Kidney capillary endothelial cell (primary cell): ENCODE measurements at regions not wholly inside any gene's neighbourhood (a gene's known extent, or its start where the extent isn't known, plus 50 kb on each side); places are given as distances from the start of the nearest gene placed in this dataset.
"Not testable (repeated sequence)": the region's sequence is repeated elsewhere in the genome, so short reads cannot be mapped to it uniquely, and the experiment has no call there.

ENCODE experiments used
- DNase-seq: peaks from one replicate; pipeline ENCODE4 v3.0.0-alpha.2; 2018; ENCODE audit warnings: low spot score

GRCh38 chr2:5616019-5616418 is 76.2 kb upstream of the SOX11 start:
- DNase-seq = no peak

GRCh38 chr2:5617358-5617757 is 74.8 kb upstream of the SOX11 start:
- DNase-seq = no peak

GRCh38 chr2:5617796-5618195 is 74.4 kb upstream of the SOX11 start:
- no peak for DNase-seq

DNA sequence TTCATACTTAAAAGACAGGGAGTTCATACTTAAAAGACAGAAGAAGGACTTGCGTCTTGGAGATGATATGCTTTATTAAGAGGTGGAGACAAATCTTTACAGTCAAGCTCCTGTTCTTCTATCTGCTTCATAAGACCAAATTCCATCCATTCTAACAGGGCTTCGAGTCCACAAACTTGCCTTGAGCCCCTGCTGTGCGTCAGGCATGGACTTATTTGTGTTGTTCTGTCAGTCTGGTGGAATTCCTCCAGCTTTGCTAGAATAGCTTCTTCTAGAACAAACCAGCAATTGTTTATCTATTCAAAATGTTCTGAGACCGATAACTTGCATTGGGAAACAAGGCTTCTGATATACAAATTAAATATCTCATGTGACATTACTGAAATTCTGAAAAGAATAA is 73.9 kb upstream of the SOX11 start:
- no peak for DNase-seq

DNA sequence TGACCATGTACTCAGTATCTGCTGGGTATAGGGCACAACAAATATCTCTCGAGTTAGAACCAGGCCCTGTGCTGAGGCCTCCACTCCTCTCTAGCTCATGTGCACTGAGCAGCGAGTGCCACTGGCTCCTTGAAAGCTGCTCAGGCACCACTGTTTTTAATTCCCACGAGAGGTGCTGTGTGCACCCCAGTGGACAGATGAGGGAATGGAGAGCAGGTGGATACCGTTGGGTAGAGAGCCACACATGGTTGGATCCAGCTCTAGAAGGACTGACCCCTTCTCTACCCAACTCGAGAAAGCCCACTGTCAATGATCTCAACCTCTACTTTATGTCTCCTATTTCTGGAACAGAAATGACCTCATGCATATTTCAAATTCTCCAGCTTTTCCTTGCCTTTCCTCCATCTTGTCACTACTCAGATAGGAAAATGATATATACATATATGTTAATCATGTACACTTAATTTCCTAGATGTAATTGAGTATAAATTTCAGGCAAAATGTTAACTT is 66.6 kb upstream of the SOX11 start:
- not testable (repeated sequence) for DNase-seq

DNA sequence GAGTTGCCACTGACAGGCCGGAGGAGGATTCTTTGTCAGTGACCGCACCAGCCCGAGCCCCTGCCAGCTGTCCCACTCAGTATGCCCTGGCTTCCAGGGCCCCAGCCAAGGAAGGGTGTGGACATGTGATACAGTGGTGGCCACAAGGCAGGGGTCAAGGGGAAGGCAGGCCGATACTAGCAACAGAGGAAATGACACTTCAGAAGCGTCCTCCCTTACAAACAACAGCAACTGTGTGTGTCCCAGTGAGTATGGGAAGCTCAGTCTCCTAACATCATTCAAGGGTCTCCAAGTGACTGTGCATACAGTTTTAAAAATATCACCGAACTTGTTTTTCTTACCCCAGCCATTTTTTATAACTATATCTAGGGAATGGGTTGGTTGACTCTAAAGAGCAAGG is 63.7 kb upstream of the SOX11 start:
- not testable (repeated sequence) for DNase-seq

- not testable (repeated sequence) for DNase-seq
These were observed 62.7 kb upstream of the SOX11 start for GRCh38 chr2:5629510-5629909.

DNA sequence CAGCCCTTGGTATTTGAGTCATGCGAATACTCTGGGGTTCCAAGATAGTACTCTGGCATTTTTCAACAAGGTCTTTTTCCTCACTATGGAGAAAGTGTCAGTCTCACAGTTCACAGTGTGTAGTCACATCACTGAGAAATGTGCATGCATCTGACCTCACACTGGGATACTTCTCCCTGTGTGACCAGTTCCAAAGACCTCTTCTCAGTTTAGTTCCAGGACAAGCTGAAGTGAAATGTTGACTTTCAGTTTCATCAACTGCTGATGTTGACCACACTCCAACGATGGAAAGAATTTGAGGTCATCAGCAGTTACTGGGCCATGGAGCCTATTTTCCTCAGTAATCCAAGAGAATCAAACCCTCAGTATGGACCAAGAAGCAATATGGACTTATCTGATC is 55.1 kb upstream of the SOX11 start:
- DNase-seq = not testable (repeated sequence)
